ENCODE measurements at regions not wholly inside any gene's neighbourhood (a gene's known extent, or its start where the extent isn't known, plus 50 kb on each side); places are given as distances from the start of the nearest gene placed in this dataset.

- Histone ChIP-seq H3K9ac (ENCODE audit: low read length) (no peak overlapping the region), H3K9me2 (replicated peaks; ENCODE audit: insufficient read depth, low read length) (no peaks in the 10 kb centered on the region), H3F3A (ENCODE audit: insufficient read depth) (no peaks in the 10 kb centered on the region), H2AFZ (ENCODE audit: low read depth, low read length, severe bottlenecking) (no peak overlapping the region), H3K36me3 (ENCODE audit: low read length) (no peaks in the 10 kb centered on the region), H3K27ac (ENCODE audit: low read depth, low read length) (no peak overlapping the region), H4K20me1 (ENCODE audit: low read depth, low read length) (no peaks in the 10 kb centered on the region), H3K27me3 (ENCODE audit: low read length) (no peaks in the 10 kb centered on the region), H3K4me2 (ENCODE audit: low read depth, low read length, poor library complexity, severe bottlenecking) (no peak overlapping the region), H3K79me2 (ENCODE audit: insufficient read depth, low read length) (no peaks in the 10 kb centered on the region), H3K9me3 (ENCODE audit: insufficient read depth, low read length) (no peaks in the 10 kb centered on the region), H3K4me3 (ENCODE audit: insufficient read depth, low read length, poor library complexity, severe bottlenecking) (no peak overlapping the region)
- TF ChIP-seq EZH2phosphoT487 (conservative IDR thresholded peaks at IDR 0.05; ENCODE audit: low read length) (no peak), CTCF (IDR thresholded peaks at IDR 0.05; ENCODE audit: insufficient read depth, low read length, poor library complexity, severe bottlenecking) (no peak)
Observed at GRCh38 chr18:56196495-56197225, 441.7 kb downstream of the TXNL1 start.

GRCh38 chr18:56191334-56191733 is 447.1 kb downstream of the TXNL1 start:
- Histone ChIP-seq H3K36me3 (ENCODE audit: low read length) (no peaks in the 10 kb centered on the region), H3K4me2 (ENCODE audit: low read depth, low read length, poor library complexity, severe bottlenecking) (no peak overlapping the region), H3K79me2 (ENCODE audit: insufficient read depth, low read length) (no peaks in the 10 kb centered on the region), H4K20me1 (ENCODE audit: low read depth, low read length) (no peaks in the 10 kb centered on the region), H3K9ac (ENCODE audit: low read length) (no peak overlapping the region), H3K4me3 (ENCODE audit: insufficient read depth, low read length, poor library complexity, severe bottlenecking) (no peak overlapping the region), H2AFZ (ENCODE audit: low read depth, low read length, severe bottlenecking) (no peak overlapping the region), H3F3A (ENCODE audit: insufficient read depth) (no peaks in the 10 kb centered on the region), H3K27me3 (ENCODE audit: low read length) (no peaks in the 10 kb centered on the region), H3K9me2 (replicated peaks; ENCODE audit: insufficient read depth, low read length) (no peaks in the 10 kb centered on the region; the same call in 1 of the 2 replicates), H3K27ac (ENCODE audit: low read depth, low read length) (no peak overlapping the region), H3K9me3 (ENCODE audit: insufficient read depth, low read length) (no peaks in the 10 kb centered on the region)
- TF ChIP-seq EZH2phosphoT487 (conservative IDR thresholded peaks at IDR 0.05; ENCODE audit: low read length) (no peak), CTCF (IDR thresholded peaks at IDR 0.05; ENCODE audit: insufficient read depth, low read length, poor library complexity, severe bottlenecking) (no peak)

GRCh38 chr18:56189615-56190014 is 448.8 kb downstream of the TXNL1 start:
- H2AFZ ChIP-seq (ENCODE audit: low read depth, low read length, severe bottlenecking): no peak overlapping the region

More at GRCh38 chr18:56189615-56190014, 448.8 kb downstream of the TXNL1 start:
- no peaks in the 10 kb centered on the region for H3K27me3 ChIP-seq (ENCODE audit: low read length)
- no peak overlapping the region for H3K27ac ChIP-seq (ENCODE audit: low read depth, low read length)
- no peaks in the 10 kb centered on the region for H3K9me3 ChIP-seq (ENCODE audit: insufficient read depth, low read length)
- H3K36me3 ChIP-seq (ENCODE audit: low read length): no peaks in the 10 kb centered on the region
- TF ChIP-seq CTCF (IDR thresholded peaks at IDR 0.05; ENCODE audit: insufficient read depth, low read length, poor library complexity, severe bottlenecking) (no peak), EZH2phosphoT487 (conservative IDR thresholded peaks at IDR 0.05; ENCODE audit: low read length) (no peak)
- H4K20me1 ChIP-seq (ENCODE audit: low read depth, low read length): no peaks in the 10 kb centered on the region
- no peaks in the 10 kb centered on the region; the same call in 1 of the 2 replicates for H3K9me2 ChIP-seq (replicated peaks; ENCODE audit: insufficient read depth, low read length)
- no peak overlapping the region for H3K4me3 ChIP-seq (ENCODE audit: insufficient read depth, low read length, poor library complexity, severe bottlenecking)
- H3K9ac ChIP-seq (ENCODE audit: low read length): no peak overlapping the region
- H3F3A ChIP-seq (ENCODE audit: insufficient read depth): no peaks in the 10 kb centered on the region
- H3K79me2 ChIP-seq (ENCODE audit: insufficient read depth, low read length): no peaks in the 10 kb centered on the region
- H3K4me2 ChIP-seq (ENCODE audit: low read depth, low read length, poor library complexity, severe bottlenecking): no peak overlapping the region

Data from SU-DHL-6 (cell line).